H1 (cell line): ENCODE measurements at regions not wholly inside any gene's neighbourhood (a gene's known extent, or its start where the extent isn't known, plus 50 kb on each side); places are given as distances from the start of the nearest gene placed in this dataset.
"Not testable (repeated sequence)": the region's sequence is repeated elsewhere in the genome, so short reads cannot be mapped to it uniquely, and the experiment has no call there.

Experiments
- CTCF ChIA-PET: fragments of 300-600 bp; sonication (Branson Sonifier 250); formaldehyde crosslinking; loops from one replicate; lab custom pipeline; 2021; ENCODE audit not compliant: partially characterized antibody; lab: Charles Lee
- POLR2A ChIA-PET: fragments of 300-600 bp; sonication (Branson Sonifier 250); formaldehyde crosslinking; loops from one replicate; lab custom pipeline; 2021; ENCODE audit warnings: inconsistent platforms; ENCODE audit not compliant: partially characterized antibody; lab: Charles Lee
- DNase-seq, 2 experiments: peaks; one replicate each; pipeline versions ENCODE4 v3.0.0 to v3.0.0-alpha.2; 2010 to 2022; ENCODE audit warnings: low spot score in 2 of 2, low read depth in 1 of 2, mixed read lengths in 1 of 2
- FAIRE-seq: peaks from 2 replicates; lab custom pipeline; 2011; peaks lifted over from hg19 to GRCh38; lab: Jason Lieb, UNC
- H2AFZ ChIP-seq: 2 replicates; pipeline ENCODE4 v1.8.1; 2012; ENCODE audit warnings: low read length, inconsistent platforms
- H2AK5ac ChIP-seq: 2 replicates; pipeline ENCODE4 v1.6.1; 2013; ENCODE audit warnings: low read depth, low read length
- H2BK120ac ChIP-seq: replicated peaks from 2 replicates; pipeline ENCODE3; 2013; ENCODE audit warnings: low read depth, low read length, inconsistent platforms
- H2BK12ac ChIP-seq: 2 replicates; pipeline ENCODE4 v1.6.1; 2013; ENCODE audit warnings: low read depth, low read length
- H2BK15ac ChIP-seq: 2 replicates; pipeline ENCODE4 v1.6.1; 2013; ENCODE audit warnings: low read length
- H2BK20ac ChIP-seq: 2 replicates; pipeline ENCODE4 v1.6.1; 2013; ENCODE audit warnings: low read length
- H2BK5ac ChIP-seq: 2 replicates; pipeline ENCODE4 v1.6.1; 2013; ENCODE audit warnings: low read depth, low read length
- H3K14ac ChIP-seq: 2 replicates; pipeline ENCODE4 v1.6.1; 2013; ENCODE audit warnings: inconsistent platforms; ENCODE audit not compliant: insufficient read length
- H3K18ac ChIP-seq: 2 replicates; pipeline ENCODE4 v1.6.1; 2013; ENCODE audit warnings: low read length; ENCODE audit errors: extremely low read depth
- H3K23ac ChIP-seq: 2 replicates; pipeline ENCODE4 v1.6.1; 2013; ENCODE audit warnings: inconsistent platforms; ENCODE audit not compliant: insufficient read length
- H3K23me2 ChIP-seq: 2 replicates; pipeline ENCODE4 v1.6.1; 2013; ENCODE audit warnings: low read depth, low read length
- H3K27ac ChIP-seq: 2 replicates; pipeline ENCODE4 v1.6.1; 2011; ENCODE audit warnings: low read depth, low read length, inconsistent platforms
- H3K27me3 ChIP-seq, 4 experiments: replicated peaks in 1 of 4; 1 replicate in 1 of 4; 2 replicates in 3 of 4; pipeline versions ENCODE4 v1.6.1 to v1.8.1; 2011 to 2013; ENCODE audit warnings: low read length in 3 of 4, mild to moderate bottlenecking in 3 of 4, inconsistent platforms in 2 of 4, mixed read lengths in 2 of 4, moderate library complexity in 1 of 4; ENCODE audit not compliant: control insufficient read depth in 3 of 4, insufficient read depth in 3 of 4; ENCODE audit errors: extremely low read depth in 1 of 4
- H3K36me3 ChIP-seq, 4 experiments: 2 replicates each; pipeline versions ENCODE4 v1.6.1 to v1.8.1; 2011 to 2013; ENCODE audit warnings: mild to moderate bottlenecking in 4 of 4, low read length in 3 of 4, moderate library complexity in 2 of 4, control low read depth in 1 of 4, inconsistent platforms in 1 of 4; ENCODE audit not compliant: insufficient read depth in 4 of 4, control insufficient read depth in 2 of 4
- H3K4ac ChIP-seq: replicated peaks from 2 replicates; pipeline ENCODE3; 2013; ENCODE audit warnings: low read length, low read depth, mixed read lengths, inconsistent platforms; ENCODE audit not compliant: insufficient read length
- H3K4me1 ChIP-seq, 4 experiments: replicated peaks in 1 of 4; 1 replicate in 1 of 4; 2 replicates in 3 of 4; pipeline versions ENCODE4 v1.6.1 to v1.8.1; 2011 to 2013; ENCODE audit warnings: low read length in 3 of 4, inconsistent platforms in 2 of 4, mixed read lengths in 1 of 4; ENCODE audit not compliant: insufficient read depth in 4 of 4, control insufficient read depth in 3 of 4
- H3K4me2 ChIP-seq, 2 experiments: 2 replicates each; pipeline versions ENCODE4 v1.6.1 to v1.8.1; 2011 to 2013; ENCODE audit warnings: low read depth in 2 of 2, low read length in 2 of 2, control low read depth in 1 of 2, inconsistent platforms in 1 of 2, mild to moderate bottlenecking in 1 of 2; ENCODE audit not compliant: insufficient read depth in 1 of 2
- H3K4me3 ChIP-seq, 4 experiments: fragments of 200-600, 300-600 bp in 1 of 4; sonication (generic), shearing (Covaris generic), sonication (Bioruptor Twin) in 1 of 4; 2 replicates each; pipeline versions ENCODE4 v1.5.1 to v1.8.1; 2011 to 2016; ENCODE audit warnings: low read length in 4 of 4, low read depth in 3 of 4, control low read depth in 2 of 4, inconsistent platforms in 2 of 4, mild to moderate bottlenecking in 2 of 4, mixed read lengths in 1 of 4, moderate library complexity in 1 of 4; ENCODE audit not compliant: insufficient read depth in 2 of 4; ENCODE audit errors: extremely low read depth in 1 of 4
- H3K56ac ChIP-seq: replicated peaks from 2 replicates; pipeline ENCODE3; 2013; ENCODE audit warnings: low read depth, mild to moderate bottlenecking, mixed read lengths, low read length, inconsistent platforms; ENCODE audit not compliant: insufficient read length
- H3K79me1 ChIP-seq: 2 replicates; pipeline ENCODE4 v1.6.1; 2013; ENCODE audit warnings: low read depth, low read length, control low read depth
- H3K79me2 ChIP-seq, 2 experiments: 2 replicates each; pipeline versions ENCODE4 v1.6.1 to v1.8.1; 2012 to 2013; ENCODE audit warnings: low read length in 2 of 2, mild to moderate bottlenecking in 2 of 2, inconsistent platforms in 1 of 2; ENCODE audit not compliant: insufficient read depth in 2 of 2, control insufficient read depth in 1 of 2
- H3K9ac ChIP-seq, 4 experiments: replicated peaks in 1 of 4; 1 replicate in 1 of 4; 2 replicates in 3 of 4; pipeline versions ENCODE4 v1.6.1 to v1.8.1; 2011 to 2013; ENCODE audit warnings: low read depth in 3 of 4, low read length in 3 of 4, control low read depth in 2 of 4, mild to moderate bottlenecking in 2 of 4, moderate library complexity in 2 of 4, inconsistent platforms in 1 of 4; ENCODE audit errors: extremely low read depth in 1 of 4
- H3K9me3 ChIP-seq, 2 experiments: 2 replicates each; pipeline versions ENCODE4 v1.6.1 to v1.8.1; 2012 to 2013; ENCODE audit warnings: mild to moderate bottlenecking in 2 of 2, moderate library complexity in 2 of 2, control low read depth in 1 of 2, inconsistent platforms in 1 of 2, low read depth in 1 of 2, low read length in 1 of 2, mixed read lengths in 1 of 2; ENCODE audit not compliant: insufficient read depth in 2 of 2
- H4K20me1 ChIP-seq, 2 experiments: replicated peaks in 1 of 2; 2 replicates each; pipeline versions ENCODE3 to v1.8.1; 2011 to 2013; ENCODE audit warnings: inconsistent platforms in 2 of 2, low read length in 2 of 2, mild to moderate bottlenecking in 1 of 2; ENCODE audit not compliant: insufficient read depth in 2 of 2, control insufficient read depth in 1 of 2
- H4K5ac ChIP-seq: 2 replicates; pipeline ENCODE4 v1.6.1; 2013; ENCODE audit warnings: low read length, low read depth, mixed read lengths, inconsistent platforms; ENCODE audit not compliant: insufficient read length
- H4K8ac ChIP-seq: 2 replicates; pipeline ENCODE4 v1.8.0; 2013; ENCODE audit warnings: mild to moderate bottlenecking, moderate library complexity, low read length, inconsistent platforms; ENCODE audit not compliant: insufficient read depth; ENCODE audit errors: extremely low read depth
- H4K91ac ChIP-seq: replicated peaks from 2 replicates; pipeline ENCODE3; 2013; ENCODE audit warnings: low read length, mixed read lengths, inconsistent platforms; ENCODE audit not compliant: insufficient read length
- EP300 ChIP-seq, 2 experiments: IDR thresholded peaks; 1 replicate in 1 of 2; 2 replicates in 1 of 2; pipeline ENCODE4 v1.6.1; 2011 to 2012; ENCODE audit warnings: low read depth in 2 of 2, low read length in 2 of 2, mild to moderate bottlenecking in 2 of 2, borderline replicate concordance in 1 of 2, inconsistent platforms in 1 of 2, moderate library complexity in 1 of 2
- WGBS, 2 experiments: shearing (Covaris generic) in 1 of 2; methylation state at CpG; one replicate each; pipeline versions ENCODE4 v1.1.6 to v1.1.7; 2013 to 2015; ENCODE audit warnings: low lambda C conversion rate in 2 of 2, mixed read lengths in 2 of 2, inconsistent platforms in 1 of 2, low coverage in 1 of 2, missing lambda C conversion rate in 1 of 2; ENCODE audit not compliant: insufficient replicate concordance in 2 of 2, insufficient coverage in 1 of 2, insufficient read length in 1 of 2; ENCODE audit errors: extremely low coverage in 1 of 2, missing lambda C conversion rate in 1 of 2; 5-methylcytosine and 5-hydroxymethylcytosine counted together

- Histone ChIP-seq H3K4ac (no peak overlapping the region), H3K36me3 (no peaks in the 10 kb centered on the region), H2BK120ac (no peak overlapping the region), H3K9ac (no peak overlapping the region), H3K27ac (no peak overlapping the region), H3K4me2 (no peak overlapping the region), H3K23me2 (no peaks in the 10 kb centered on the region), H3K9me3 (no peaks in the 10 kb centered on the region), H3K14ac (no peak overlapping the region), H3K4me3 (no peak overlapping the region), H2BK5ac (no peak overlapping the region), H2BK15ac (no peak overlapping the region), H2BK20ac (no peak overlapping the region), H3K23ac (no peak overlapping the region), H4K5ac (no peak overlapping the region), H4K91ac (no peak overlapping the region), H3K79me1 (no peaks in the 10 kb centered on the region), H3K79me2 (no peaks in the 10 kb centered on the region), H3K56ac (no peak overlapping the region), H4K8ac (no peak overlapping the region), H3K18ac (no peak overlapping the region), H4K20me1 (no peaks in the 10 kb centered on the region), H3K4me1 (no peaks in the 10 kb centered on the region), H2AFZ (0 out of 2 replicates have a peak overlapping the region, but pooled peaks have one; percentile 10), H2BK12ac (no peak overlapping the region), H3K27me3 (no peaks in the 10 kb centered on the region), H2AK5ac (no peak overlapping the region)
- CTCF ChIA-PET, result interaction anchor here (0.6 to 1.3 kb wide), 4 partner anchors 154 to 232 kb away, joined by 3 read pairs; no protein-coding TSS in a partner anchor
- no peak for FAIRE-seq
- TF ChIP-seq EP300 (IDR thresholded peaks at IDR 0.05; ENCODE audit: borderline replicate concordance in 1 of 2, low read depth in 2 of 2, low read length in 2 of 2), result no peak
- DNase-seq, result no peak
- WGBS, 2 experiments, result 96% methylated on average over 4 of the region's 4 CpGs; no CpG with 5 or more reads in 1 of the 2 experiments
- POLR2A ChIA-PET, result no interaction called here
Observed at GRCh38 chr2:53208815-53209214, 558.8 kb upstream of the CHAC2 start.

DNA sequence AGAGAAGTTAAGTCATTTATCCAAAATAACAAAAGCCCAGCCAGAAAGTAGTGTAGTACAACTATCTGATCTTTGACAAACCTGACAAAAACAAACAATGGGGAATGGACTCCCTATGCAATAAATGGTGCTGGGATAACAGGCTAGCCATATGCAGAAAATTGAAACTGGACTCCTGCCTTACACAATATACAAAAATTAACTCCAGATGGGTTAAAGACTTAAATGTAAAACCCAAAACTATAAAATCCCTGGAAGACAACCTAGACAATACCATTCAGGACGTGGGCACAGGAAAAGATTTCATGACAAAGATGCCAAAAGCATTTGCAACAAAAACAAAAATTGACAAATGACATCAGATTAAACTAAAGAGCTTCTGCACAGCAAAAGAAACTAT, 561.4 kb upstream of the CHAC2 start:
- H3K27ac ChIP-seq, H3K4me3 ChIP-seq, POLR2A ChIA-PET, FAIRE-seq, H3K79me1 ChIP-seq, H2AFZ ChIP-seq, H3K9me3 ChIP-seq, H4K5ac ChIP-seq, H2BK5ac ChIP-seq, H2BK20ac ChIP-seq, H4K91ac ChIP-seq, H4K8ac ChIP-seq, H3K4me1 ChIP-seq, H2BK120ac ChIP-seq, H3K4ac ChIP-seq, H3K36me3 ChIP-seq, H3K27me3 ChIP-seq, H3K18ac ChIP-seq, H3K9ac ChIP-seq, H4K20me1 ChIP-seq, H3K56ac ChIP-seq, H2BK15ac ChIP-seq, H3K4me2 ChIP-seq, DNase-seq, H3K23me2 ChIP-seq, H2AK5ac ChIP-seq, H3K79me2 ChIP-seq, H3K14ac ChIP-seq, H3K23ac ChIP-seq, H2BK12ac ChIP-seq: not testable (repeated sequence)
- CTCF ChIA-PET, result interaction anchor here (0.6 to 2.0 kb wide), 2 partner anchors 187 to 228 kb away, joined by 4 to 5 read pairs; no protein-coding TSS in a partner anchor
- 80% methylated on average over 1 of the region's 1 CpG; no CpG with 5 or more reads in 1 of the 2 experiments for WGBS, 2 experiments
